ENCODE measurements at regions not wholly inside any gene's neighbourhood (a gene's known extent, or its start where the extent isn't known, plus 50 kb on each side); places are given as distances from the start of the nearest gene placed in this dataset.

DNA sequence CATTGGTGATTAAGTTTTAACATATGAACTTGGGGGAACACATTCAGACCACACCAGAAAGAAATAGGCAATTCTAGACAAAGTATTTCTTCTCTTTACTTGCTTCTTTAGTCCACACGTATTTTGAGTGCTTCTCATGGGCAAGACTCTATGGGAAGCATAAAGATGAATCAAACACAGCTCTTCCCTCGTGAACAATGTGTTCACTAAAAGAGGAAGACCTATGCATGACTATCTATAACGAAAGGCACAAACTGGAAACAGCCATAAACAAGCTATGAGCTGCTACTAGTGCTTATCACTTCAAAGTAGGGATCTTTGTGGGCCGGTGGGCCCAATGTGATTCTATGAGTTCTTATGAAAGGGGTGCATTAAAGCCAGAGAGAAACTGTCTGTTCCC lies 53.0 kb upstream of the PRDX6 start:
- no peak for DNase-seq

DNA sequence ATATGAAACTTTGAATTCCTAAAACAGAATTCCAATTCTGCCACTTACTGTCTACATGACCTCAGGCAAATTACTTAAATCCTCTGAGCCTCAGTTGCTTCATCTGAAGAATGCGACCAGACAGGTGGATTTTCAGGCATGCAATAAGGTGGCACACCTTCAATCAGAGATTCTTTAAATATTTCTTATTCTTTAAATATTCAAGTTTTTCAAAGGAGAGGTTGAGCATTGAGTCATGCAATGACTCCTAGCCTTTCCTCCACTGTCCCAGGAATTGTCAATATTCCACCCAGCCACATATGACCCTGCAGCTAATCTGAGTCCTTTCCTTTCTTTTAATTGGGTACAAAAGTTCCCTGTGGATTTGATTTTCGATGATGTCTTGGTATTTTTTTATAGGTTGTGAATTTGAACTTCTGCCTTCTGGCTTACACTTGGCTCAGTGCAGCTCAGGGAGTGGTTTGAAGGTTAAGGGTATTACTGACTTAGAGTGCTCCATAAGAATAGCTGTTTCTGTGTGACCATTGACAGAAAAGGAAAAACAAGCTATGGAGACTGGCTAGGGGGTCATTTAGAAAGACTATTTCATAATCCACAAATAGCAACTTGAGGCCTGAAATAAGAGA lies 52.2 kb upstream of the PRDX6 start:
- no peak for DNase-seq

DNA sequence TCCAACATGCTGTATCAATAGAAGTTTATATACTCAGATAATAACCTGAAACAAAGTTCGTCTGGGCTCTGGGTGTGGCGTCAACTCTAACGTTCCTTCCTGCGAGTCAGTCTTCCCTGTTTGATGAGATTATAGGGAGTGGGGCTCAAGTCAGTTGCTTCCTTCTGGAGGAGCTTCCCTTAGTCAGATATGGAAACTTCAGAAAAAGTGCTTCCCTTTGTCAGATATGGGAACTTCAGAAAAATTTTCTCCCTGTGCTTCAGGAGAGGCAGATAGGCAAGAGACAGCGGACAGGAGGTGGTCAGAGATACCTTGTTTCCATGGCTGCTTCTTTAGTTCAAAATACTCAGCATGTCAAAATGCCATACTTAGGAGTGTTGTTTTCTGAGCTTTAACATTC lies 51.1 kb upstream of the PRDX6 start:
- DNase-seq: no peak

DNA sequence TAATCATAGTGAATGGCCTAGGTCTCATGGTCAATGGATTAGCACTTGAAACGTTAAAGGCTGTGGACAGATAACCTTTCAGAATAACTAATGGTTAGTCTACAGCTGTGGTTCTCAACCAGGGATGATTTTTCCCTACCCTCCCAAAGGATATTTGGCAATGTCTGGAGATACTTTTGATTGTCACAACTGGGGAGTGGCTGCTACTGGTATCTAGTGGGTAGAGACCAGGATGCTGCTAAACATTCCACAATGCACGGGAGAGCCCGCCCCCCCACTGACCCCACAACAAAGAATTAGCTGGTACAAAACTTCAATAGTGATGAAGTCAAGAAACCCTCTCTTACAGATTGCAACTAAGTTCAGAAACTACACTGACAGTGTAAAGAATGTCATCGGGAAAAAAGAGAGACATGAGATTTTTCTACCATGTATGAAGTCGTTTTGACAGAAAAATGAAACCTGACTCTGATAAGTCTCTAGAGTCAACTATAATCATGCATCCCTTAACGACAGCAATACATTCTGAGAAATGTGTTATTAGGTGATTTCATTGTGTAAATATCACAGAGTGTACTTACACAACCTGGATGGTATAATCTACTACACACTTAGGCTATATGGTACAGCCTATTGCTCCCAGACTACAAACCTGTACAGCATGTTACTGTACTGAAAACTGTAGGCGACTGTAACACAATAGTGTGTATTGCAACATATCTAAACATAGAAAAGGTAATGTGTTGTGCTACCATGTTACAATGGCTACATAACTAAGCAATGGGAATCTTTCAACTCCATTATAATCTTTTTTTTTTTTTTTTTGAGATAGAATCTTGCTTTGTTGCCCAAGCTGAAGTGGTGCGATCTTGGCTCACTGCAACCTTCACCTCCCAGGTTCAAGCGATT lies 49.7 kb upstream of the PRDX6 start:
- DNase-seq: no peak

Measured in effector CD8-positive, alpha-beta T cell (primary cell).